Activated CD4-positive, CD25-positive, alpha-beta regulatory T cell treated with anti-CD3 and anti-CD28 coated beads, Interleukin-2, amount 50 U/mL, for 72 hours (primary cell): ENCODE measurements at regions not wholly inside any gene's neighbourhood (a gene's known extent, or its start where the extent isn't known, plus 50 kb on each side); places are given as distances from the start of the nearest gene placed in this dataset.
"Not testable (repeated sequence)": the region's sequence is repeated elsewhere in the genome, so short reads cannot be mapped to it uniquely, and the experiment has no call there.

Source experiments
- DNase-seq: peaks from one replicate; pipeline ENCODE4 v3.0.0; 2021

DNA sequence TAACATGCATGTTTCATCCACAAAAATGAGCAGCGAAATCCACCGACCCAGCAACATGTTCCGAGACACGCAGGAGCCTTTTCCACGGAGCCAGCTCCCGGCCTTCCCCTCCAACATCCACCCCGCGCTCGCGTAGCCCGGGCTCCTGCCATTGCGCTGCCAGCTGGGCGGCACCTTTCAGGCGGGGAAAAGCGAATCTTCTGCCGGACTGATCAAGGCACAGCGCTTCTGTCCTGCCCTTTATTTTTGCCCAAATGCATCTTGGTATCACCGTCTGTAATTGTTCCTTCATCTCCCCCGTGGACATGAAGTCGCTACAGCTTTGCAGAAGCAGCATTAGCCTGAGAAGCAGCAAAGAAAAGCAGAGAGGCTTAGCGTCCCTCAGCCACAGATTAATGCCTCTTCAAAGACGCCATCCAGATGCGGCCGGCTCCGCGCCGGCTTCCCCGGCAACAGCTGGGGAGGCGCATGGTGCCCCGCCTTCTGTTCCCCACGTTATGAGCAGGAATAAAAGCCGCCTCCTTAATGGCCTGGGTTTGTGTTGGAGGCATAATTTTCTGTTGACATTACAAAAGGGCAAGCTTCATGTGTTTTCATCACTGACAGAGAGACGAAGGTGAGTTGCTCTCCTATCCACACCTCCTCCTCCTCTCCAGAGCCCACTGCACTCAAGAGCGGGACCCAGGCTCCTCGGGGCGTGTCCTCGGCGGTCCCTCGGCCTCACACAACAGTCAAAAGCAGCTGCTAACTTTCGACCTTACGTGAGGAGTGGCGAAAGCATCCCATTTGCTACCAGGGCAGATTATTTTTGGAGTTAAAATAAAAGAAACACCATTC is 122.1 kb upstream of the SALL3 start:
- DNase-seq = no peak

DNA sequence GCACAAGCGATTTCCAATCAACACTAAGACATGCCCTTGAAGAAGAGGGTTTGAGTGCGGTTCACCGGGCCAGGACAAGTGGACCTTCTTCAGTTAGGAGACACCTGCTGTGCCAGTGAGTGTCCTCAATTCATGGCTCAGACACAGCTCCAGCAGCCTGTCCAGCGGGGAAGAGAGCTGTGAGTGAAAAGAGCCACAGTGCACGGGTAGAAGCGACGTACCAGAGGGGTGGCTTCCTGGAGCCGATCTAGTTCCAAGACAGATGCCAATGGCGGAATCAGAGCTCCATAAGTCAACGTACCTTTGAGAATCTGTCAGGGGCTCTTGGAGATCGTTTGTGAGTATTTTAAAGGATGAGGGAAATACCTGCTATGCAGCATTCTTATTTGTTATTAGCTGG is 119.9 kb upstream of the SALL3 start:
- no peak for DNase-seq

DNA sequence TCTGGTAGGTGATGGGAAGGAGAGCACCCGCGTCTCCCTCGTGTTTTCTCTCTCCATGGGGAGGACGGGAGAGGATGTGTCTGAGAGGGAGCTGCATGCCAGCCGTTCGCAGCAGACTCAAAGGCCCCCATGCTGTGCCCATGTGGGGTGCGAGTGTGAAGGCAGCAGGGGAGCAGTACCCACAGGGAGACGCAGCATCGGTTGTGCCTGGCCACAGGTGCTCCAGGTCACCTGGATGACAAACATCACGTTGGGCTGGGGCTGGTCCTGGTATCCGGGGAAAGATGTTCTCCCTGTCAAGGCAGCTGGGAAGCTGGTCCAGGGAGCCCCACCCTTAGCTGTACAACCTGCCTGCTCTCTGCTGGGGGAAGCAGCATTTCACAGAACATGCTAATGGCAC is 119.5 kb upstream of the SALL3 start:
- DNase-seq = no peak

DNA sequence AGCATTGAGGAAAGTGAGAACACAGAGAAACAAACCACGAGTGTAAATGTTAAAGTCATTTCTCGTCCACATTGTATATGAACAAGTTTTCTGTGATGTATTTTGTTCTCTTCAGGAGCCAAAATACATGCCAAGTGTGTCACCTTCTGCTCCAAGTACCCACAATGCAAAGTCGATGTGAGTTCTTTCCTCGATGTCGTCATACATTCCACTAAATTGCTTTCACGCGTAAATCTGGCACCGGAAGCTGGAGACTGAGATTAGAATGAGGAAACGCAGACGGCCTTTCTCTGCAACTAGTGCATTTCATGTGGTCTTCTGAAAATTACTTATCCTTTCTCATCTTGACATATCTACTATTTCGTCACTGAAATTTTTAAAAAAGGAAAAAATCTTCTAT is 118.5 kb upstream of the SALL3 start:
- DNase-seq = no peak

DNA sequence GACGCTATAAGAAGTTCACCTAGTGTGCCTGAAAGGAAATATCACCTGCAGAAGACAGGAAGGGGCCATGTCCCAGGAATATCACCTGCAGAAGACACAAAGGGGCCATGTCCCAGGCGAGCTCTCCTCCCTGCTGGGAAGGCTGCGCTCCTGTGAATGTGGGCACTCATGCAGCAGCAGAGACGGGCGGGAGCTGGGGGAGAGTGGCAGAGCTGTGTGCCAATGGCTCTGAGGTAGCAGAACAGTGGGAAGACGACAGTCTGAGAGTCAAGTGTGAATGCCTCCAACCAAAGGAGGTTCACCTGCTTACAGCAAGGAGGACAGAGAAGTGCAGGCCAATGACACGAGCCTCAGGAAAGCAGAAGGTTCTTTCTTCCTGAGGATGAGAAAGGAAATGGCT is 117.9 kb upstream of the SALL3 start:
- DNase-seq = no peak

DNA sequence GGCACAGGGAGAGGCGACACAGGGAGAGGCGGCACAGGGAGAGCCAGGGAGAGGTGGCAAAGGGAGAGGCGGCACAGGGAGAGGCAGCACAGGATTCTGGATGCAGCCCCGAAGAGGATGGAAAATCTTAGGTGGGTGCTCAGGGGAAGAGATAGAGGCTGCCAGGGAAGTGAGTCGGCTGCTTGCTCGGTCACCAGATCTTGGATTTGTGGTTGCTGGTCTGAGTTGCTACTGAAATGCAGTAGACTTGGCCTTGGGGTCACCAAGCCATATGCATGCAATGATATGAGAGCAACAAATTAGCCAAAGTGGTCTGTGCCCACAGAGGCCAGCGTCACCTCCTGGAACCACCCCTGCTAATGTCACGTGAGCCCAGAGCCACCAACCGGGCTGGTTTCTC is 117.2 kb upstream of the SALL3 start:
- DNase-seq = no peak

DNA sequence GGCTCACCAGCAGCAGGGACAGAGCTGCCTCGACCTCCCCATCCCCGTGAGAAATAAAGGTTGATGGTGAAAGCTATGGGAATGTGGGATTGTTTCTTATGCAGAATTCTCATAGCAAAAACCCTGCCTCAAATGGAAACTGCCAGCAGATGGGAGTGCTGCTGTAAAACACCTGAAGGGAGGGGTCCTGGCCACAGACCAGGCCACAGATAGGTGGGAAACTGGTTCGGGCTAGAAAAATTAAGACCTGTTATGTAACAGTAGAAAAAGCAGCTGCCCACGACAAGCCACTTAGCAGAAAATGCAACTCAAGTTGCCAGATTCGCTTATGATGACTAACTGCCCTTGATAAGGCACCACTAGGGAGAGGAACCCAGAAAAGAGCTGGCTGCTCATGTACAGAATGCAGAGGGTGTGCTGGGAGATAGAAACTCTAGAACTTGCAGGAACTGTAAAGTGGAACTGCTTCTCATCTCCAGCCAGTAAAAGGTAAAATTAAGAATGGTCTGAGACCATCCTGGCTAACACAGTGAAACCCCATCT is 114.5 kb upstream of the SALL3 start:
- no peak for DNase-seq

DNA sequence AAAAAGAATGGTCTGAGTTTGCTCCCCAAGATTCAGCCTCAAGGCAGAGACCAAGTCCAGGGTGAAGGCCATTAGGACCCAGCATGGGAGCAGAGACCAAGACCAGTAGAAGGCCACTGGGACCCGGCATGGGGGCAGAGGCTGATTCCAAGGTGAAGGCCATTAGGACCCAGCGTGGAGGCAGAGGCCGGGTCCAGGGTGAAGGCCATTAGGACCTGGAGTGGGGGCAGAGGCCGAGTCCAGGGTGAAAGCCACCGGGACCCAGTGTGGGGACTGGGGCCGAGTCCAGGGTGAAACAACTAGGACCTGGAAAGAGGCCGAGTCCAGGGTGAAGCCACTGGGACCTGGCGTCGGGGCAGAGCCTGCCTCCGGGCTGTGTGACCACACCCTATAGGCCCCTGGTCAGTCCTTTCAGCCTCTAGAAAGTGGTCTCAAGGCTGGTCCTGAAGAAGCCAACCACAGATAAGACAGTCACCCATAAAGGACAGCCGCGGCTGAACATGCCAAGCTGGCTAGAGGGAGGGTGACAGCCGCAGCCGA is 113.8 kb upstream of the SALL3 start:
- DNase-seq = no peak

DNA sequence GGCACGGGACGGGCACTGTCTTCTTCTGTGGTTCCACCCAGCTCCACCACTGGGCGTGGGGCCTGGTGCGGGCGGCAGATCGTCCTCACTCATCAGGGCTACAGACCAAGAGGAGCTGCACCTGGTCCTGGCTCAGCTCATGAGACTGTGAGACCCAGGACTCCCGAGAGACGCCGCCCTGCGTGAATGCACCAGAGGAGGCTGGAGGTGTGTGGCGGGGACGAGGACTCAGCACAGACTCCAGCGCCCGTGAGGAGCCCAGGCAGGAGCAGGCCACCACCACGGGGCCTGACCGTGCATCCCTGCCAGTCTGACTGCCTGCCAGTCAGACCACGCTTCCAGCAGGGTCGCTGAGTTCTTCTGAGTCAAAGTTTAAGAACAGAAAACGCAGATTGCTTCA is 112.5 kb upstream of the SALL3 start:
- DNase-seq = no peak

DNA sequence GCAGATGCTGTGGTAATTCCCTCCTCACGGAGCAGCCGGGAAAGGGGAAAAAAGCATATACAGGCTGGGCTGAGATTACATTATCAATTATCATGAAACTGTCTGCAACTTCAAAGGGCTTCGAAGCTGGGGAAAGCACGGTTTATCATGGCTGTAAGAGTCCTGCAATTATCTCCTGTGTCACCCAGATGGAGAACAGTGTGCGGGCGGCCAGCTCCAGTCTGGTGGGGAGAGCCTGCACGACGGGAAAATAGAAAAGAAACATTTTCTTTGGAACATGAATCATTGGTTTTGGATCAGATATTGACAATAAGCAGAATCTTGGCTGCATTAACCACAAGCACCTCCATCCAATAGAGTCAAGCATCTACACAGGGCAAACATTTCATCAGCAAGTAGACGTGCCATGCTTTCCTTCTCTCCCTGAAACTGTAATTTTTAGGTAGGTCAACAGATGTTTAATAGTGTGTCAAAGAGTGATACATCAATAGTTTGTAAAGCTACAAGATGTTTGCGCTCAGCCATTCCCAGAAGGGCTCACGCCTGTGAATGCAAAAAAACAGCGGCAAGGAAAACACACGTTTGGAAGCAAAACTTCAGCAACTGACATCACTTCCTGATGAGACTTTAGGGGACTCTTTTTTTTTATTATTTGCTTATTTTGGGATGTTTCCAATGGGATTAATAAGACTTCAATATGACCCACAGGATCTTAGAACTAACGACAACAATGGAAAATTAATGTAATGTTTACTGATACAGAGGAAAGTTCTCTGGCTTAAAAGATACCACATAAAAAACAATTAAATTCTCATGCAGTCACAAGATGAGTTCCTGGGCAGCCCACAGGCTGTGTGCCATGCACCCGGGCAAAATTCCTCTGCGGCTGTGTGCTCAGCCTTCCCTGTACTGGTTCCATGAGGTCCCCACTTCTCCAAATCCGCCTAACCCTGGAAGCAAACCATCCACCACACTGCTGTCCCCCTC is 111.0 kb upstream of the SALL3 start:
- DNase-seq = no peak

DNA sequence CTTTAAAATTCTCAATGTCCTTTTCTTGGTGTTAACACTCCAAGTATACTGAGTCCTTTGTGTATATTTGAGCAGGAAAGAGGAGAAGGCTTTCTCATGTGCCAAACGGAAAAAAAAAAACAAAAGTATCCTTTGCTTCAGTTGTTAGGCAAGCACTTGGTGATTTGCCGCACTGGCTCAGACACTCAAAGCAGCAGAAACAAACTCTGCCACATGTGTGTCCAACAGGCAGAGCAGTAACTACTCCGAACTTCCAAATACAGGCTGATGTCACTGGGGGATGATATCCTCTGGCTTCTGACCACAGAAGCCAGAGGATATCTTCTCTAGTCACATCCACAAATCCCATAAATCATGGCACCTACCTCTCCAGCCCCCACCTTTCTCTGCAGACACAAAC is 108.0 kb upstream of the SALL3 start:
- no peak for DNase-seq

DNA sequence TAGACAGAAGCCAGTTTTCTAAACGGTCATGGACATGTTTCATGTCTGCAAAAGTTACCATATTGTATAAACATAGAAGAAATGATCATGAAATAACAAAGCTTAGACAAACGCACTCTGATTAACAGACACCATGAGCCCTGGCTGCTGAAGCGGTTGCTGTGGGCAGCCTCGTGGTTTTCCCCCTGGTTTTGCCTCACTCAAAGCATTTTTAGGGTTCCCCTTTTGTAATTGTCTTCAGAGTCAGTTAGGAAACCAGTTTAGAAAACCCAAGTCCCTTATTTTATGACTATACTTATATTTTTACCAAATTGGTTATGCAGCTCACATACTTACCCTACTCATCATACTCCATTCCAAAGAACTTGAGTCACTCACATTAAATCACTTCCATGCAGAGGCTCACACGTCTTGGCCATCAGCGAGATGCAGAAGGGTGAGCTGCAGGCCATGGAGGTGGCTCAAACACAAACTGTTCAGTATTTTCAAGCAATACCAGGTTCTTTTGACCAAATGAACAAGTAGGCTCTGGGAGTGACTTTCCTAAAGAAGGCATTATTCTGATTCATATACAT is 105.6 kb upstream of the SALL3 start:
- no peak for DNase-seq

DNA sequence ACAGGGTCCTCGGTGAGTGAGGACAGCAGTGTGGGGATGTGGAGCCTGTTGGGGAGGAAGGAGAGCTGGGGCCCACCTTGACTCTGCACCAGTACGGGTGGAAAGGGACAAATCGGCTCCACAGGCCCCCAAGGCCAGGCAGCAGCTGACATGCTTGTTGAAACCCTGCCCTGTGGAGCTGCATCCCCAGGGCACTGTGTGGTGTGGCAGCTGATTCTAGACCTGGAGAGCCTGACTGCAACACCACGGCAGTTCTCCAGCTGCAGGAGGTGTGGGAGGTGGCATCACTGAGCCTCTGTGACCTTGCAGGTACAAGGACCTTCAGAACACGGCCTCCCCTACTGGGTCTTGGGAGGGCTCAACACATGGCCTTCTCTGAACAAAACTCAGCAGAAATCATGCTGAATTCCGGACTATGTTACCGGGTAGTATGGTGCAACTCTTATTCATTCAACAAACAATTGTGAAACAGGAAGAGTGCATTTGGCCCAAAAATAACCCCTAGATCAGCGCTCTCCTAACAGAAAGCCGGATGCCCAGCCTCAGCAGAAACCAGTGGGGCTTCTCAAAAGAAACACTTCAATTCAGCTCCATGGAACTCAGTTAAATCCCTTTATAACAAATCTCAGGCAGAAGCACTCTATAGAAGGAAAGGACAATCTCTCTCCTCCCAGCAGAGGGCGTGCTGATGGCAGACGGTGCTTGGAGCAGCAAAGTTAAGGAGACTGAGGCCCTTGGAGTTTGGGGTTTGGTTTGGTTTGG is 104.4 kb upstream of the SALL3 start:
- DNase-seq = no peak

DNA sequence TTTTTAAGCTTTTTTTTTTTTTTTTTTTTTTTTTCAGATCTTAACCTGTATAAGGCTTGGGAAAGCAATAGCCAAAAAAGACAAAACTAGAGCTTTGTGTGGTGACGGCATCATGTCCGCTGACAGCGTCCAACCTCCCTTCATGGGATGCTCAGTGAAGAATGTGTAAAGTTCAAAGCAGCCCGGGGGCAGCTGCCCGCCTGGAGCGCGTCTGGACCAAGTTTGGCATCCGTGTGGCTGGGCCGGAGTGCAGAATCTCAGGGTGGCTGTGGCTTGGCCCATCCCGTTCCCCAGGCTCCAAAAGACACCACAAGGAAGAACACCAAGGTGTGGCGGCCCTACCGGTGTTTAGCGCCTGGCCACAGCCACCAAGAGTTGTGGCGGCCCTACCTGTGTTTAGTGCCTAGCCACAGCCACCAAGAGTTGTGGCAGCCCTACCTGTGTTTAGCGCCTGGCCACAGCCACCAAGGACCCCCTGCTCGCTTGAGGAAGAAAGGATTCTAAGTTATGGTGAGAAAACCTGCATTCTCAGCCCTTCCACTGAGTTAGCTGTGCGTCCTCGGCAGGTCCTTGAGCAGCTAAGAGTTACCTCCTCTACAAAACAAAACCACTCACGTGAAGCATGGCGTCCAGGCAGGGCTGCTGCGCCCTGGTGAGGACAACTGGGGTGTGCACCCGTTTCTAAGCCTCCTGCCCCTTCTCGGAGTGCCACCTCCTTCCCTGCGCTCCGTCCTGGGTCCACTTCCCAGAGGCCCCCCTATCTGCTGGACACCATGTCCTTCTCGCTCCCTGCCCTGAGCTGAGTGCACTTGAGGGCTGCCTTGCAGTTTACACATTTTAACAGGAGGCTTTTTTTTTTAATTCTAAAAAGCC is 103.6 kb upstream of the SALL3 start:
- DNase-seq = no peak

DNA sequence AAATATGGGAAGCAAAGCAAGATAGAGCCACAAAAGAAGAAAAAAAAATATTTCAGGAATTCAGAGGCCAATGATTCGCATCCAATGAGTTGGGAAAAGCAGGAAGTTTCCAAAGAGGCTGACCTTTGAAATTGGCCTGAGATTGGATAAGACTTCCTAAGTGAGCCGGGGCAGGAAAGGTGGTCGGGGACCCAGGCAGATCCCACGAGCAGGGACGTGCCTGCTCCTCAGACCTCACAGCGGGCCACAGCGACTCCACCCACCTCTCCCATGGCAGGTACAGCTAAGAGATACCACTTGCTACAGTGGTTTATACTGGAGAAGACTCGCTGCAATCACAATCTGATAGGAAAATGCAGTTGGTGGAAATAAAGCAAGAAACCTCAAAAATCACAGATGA is 102.8 kb upstream of the SALL3 start:
- no peak for DNase-seq

DNA sequence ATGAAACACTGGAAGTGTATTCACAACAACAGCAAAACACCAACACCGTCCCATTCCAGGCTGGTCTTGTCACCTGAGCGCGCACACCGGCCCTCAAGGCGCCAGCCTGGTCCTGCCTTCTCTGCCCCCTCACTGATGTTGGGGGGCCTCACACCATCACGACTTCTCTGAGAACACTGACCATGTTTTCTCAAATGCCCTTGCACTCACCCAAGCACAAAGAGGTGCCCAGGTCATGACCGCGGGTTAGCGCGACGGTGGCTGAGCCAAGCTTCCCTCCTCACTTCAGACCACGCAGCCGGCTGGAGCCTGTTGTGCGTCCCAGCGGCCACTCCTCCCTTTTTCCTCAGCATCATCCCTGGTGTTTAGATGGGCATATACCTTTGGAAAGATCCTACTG is 101.3 kb upstream of the SALL3 start:
- no peak for DNase-seq

DNA sequence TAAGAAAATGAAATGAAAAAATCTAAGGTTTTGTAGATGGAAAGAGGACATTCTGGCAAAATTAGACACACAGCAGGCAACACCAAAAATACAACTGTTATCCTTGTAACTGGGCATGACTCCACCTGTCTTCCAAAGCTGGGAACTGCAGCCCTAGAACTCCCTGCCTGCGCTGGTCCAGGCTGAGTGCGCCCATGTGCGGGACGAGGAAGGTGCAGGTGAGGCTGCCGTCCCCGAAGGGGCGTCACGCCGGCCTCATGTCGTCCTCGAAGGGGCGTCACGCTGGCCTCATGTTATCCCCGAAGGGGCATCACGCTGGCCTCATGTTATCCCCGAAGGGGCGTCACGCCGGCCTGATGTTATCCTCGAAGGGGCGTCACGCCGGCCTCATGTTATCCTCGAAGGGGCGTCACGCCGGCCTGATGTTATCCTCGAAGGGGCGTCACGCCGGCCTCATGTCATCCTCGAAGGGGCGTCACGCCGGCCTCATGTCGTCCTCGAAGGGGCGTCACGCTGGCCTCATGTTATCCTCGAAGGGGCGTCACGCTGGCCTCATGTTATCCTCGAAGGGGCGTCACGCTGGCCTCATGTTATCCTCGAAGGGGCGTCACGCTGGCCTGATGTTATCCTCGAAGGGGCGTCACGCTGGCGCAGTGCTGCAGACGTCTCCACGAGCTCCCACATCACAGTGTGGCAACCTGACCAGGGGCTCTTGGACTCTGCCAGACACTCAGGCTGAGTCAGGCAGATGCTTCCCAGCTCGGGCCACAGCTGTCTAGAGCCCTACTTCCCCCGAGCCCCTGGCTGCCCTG is 100.3 kb upstream of the SALL3 start:
- DNase-seq = not testable (repeated sequence)

DNA sequence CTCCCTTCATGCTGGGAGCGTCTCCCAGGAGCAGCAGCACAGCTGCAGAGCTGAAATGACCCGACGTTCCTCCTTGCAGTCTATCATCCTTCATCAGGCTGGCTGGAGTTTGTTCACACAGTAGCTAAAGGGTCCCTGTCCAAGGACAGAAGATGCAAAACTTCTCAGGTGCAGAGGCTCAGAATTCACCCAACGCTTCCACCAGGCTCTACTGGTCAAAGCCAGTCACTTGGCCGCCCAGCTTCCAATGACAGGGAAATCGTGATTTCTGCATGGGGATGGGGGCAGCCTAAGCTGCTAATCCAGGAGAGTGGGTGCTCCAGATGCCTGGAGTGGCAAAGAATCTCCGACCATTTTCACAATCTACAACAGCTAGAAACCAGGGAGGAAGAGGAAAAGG is 97.0 kb upstream of the SALL3 start:
- no peak for DNase-seq

DNA sequence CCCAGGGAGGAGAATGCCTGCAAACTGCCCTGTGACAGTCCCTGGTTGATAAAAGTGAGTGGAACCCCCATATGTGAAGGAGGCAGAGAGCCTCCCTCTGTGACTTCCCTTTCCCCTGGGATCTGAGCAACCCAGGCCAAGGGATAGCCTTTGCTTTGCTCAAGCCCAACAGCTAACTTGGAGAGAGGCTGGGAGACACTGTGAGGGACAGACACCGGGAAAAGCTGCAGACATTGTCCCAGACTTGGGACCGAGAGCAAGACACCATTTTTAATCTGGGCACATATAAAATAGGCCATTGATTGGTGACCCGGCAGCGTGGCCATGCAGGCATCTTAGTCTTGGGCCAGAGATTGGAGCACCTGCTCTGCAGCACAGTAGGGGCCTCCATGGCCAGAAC is 96.1 kb upstream of the SALL3 start:
- no peak for DNase-seq

DNA sequence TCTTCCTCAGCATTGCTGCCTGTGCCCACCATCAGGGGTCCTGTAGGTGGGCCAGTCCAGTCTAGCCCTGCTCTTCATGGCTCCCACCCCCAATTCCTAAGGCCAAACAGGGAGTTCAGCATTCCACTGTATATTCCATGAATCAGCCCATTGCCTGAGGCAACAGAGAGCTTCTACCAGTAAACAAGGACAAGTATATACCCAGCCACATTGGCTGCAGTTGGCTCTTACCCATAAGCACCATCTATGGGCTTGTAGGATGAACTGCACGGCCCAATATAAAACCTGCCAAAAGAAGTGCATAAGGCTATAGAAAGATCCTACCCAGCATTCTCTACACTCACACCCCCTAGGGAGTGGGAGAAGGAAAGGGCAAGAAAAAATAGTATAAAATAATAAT is 95.1 kb upstream of the SALL3 start:
- DNase-seq = no peak
